Lower leg skin (tissue), 3 donors: ENCODE measurements at regions not wholly inside any gene's neighbourhood (a gene's known extent, or its start where the extent isn't known, plus 50 kb on each side); places are given as distances from the start of the nearest gene placed in this dataset.

Experiments
- CTCF ChIP-seq, 3 donors: fragments of 450-650 bp; IDR thresholded peaks; one replicate each; pipeline ENCODE4 v1.5.1; 2016; ENCODE audit warnings: antibody characterized with exemption in 3 of 3, mild to moderate bottlenecking in 3 of 3, moderate library complexity in 2 of 3
- POLR2A ChIP-seq, 2 donors: fragments of 450-650 bp; IDR thresholded peaks; one replicate each; pipeline ENCODE4 v1.6.1; 2016 to 2017; ENCODE audit warnings: antibody characterized with exemption in 2 of 2, mild to moderate bottlenecking in 1 of 2, moderate library complexity in 1 of 2

DNA sequence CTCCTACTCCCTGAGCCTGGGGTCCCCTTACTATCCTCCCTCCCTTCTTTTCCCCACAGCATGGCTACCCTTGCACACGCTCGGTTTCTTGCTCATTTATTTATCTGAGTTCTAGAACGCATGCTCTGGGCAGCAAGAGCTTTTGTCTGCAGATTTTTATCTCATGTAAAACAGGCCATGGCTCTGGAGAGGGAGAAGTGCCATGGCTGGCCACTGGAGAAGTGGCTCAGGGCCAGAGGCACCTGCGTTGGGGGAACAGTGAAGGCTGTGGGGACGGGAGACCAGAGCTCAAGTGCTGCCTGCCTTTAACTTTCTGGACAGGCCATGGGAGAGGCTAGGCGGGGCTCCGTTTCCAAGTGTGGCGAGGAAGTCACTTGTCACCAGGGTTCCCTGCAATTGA, 177.7 kb upstream of the SULF2 start:
- TF ChIP-seq CTCF (IDR thresholded peaks at IDR 0.05) (no peak), POLR2A (IDR thresholded peaks at IDR 0.05) (no peak)
